IPS-15b (cell line): ENCODE measurements at regions not wholly inside any gene's neighbourhood (a gene's known extent, or its start where the extent isn't known, plus 50 kb on each side); places are given as distances from the start of the nearest gene placed in this dataset.

Experiments used
- H3K27me3 ChIP-seq: one replicate; pipeline ENCODE4 v1.6.1; 2013; ENCODE audit warnings: low read length; ENCODE audit not compliant: control insufficient read depth, insufficient read depth
- H3K36me3 ChIP-seq: one replicate; pipeline ENCODE4 v1.6.1; 2013; ENCODE audit warnings: low read length; ENCODE audit not compliant: control insufficient read depth, insufficient read depth
- H3K4me1 ChIP-seq: one replicate; pipeline ENCODE4 v1.6.1; 2013; ENCODE audit warnings: mild to moderate bottlenecking, low read length; ENCODE audit not compliant: control insufficient read depth, insufficient read depth
- H3K4me3 ChIP-seq: one replicate; pipeline ENCODE4 v1.5.1; 2013; ENCODE audit warnings: low read depth, low read length
- H3K9ac ChIP-seq: one replicate; pipeline ENCODE4 v1.6.1; 2013; ENCODE audit warnings: low read depth, mild to moderate bottlenecking, low read length
- H3K9me3 ChIP-seq: one replicate; pipeline ENCODE4 v1.6.1; 2013; ENCODE audit warnings: mild to moderate bottlenecking, low read length; ENCODE audit not compliant: control insufficient read depth, insufficient read depth

DNA sequence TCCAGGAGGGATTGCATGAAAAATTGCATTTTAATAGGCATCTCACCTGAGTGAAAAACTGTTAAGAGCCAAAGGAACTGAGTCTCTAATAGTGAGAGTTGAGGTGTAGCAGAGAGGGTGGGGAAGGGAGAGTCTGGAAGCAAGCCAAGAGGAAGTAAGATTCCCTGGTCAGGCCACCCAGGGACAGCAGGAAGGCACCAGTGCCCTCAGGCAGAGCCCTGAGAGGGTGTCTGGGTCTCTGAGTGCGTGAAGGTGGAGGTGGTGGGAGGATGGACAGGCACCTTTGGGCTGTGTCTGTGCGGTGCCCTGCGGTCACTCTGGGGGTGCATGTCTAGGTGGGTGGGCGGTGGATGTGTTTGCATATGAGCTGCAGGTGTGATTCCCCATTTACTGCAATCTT is 300.4 kb upstream of the ROPN1 start:
- no peak overlapping the region for H3K4me3 ChIP-seq
- H3K4me1 ChIP-seq, result no peaks in the 10 kb centered on the region
- H3K27me3 ChIP-seq, result no peaks in the 10 kb centered on the region
- no peaks in the 10 kb centered on the region for H3K36me3 ChIP-seq
- H3K9me3 ChIP-seq, result no peaks in the 10 kb centered on the region
- H3K9ac ChIP-seq, result no peak overlapping the region

DNA sequence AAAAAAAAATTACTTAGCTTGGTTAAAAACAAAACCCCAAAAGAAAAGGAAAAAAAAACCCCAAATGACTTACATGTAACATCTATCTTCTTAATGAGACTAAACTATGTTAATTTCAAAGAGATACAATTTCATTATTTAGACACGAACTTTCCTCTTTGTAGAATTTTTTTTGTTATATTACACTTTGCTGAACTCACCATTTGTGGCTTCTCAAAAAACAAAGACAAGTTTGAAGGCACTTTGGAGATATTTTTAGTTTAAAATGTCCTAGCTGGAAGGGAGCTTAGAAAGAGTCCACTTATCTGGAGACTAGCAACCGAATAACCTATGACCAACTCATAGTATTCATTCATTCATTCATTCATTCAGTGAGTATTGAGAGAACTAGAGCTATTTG is 301.7 kb upstream of the ROPN1 start:
- Histone ChIP-seq H3K9ac (no peak overlapping the region), H3K36me3 (no peaks in the 10 kb centered on the region), H3K27me3 (no peaks in the 10 kb centered on the region), H3K9me3 (no peaks in the 10 kb centered on the region), H3K4me3 (no peak overlapping the region), H3K4me1 (no peaks in the 10 kb centered on the region)

DNA sequence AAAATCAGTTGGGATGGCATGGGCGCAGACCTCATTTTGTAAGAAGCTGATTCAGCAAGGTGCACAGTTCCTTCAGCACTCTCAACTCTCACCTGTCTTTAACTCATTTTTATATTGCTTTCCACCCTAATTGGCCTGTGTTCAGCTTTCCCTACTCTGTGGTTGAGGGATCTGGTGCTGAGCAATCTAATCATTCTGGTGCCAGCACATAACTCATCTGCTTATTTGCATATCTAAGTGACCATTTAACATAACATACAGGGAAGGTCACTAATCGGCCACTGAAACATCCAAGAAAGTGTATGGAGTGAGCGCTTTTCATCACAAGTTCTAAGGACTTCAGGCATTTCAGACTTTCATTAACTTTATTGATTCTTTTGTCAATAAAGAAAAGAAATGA is 303.4 kb upstream of the ROPN1 start:
- no peaks in the 10 kb centered on the region for H3K27me3 ChIP-seq
- H3K4me1 ChIP-seq, result no peaks in the 10 kb centered on the region
- no peaks in the 10 kb centered on the region for H3K9me3 ChIP-seq
- H3K9ac ChIP-seq, result no peak overlapping the region
- no peak overlapping the region for H3K4me3 ChIP-seq
- no peaks in the 10 kb centered on the region for H3K36me3 ChIP-seq

DNA sequence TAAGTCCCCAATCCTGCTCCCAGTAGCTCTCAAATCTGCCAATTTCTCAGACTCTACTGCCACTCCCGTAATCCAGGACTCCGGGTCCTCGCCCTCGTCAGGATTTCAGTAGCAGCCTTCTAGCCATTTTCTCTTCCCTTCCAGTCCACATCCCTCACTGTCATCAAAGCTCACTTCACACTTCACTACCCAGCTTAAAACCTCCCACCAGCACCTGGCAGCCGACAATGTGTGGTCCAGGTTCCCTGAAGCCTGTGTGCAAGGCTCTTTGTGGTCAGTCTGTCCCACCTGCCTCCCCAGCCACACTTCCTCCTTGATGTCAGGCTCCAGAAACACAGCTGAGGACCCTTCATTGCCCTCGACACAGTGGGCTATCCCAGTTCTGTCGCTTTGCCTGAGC is 304.5 kb upstream of the ROPN1 start:
- Histone ChIP-seq H3K27me3 (no peaks in the 10 kb centered on the region), H3K36me3 (no peaks in the 10 kb centered on the region), H3K9ac (no peak overlapping the region), H3K9me3 (no peaks in the 10 kb centered on the region), H3K4me3 (no peak overlapping the region), H3K4me1 (no peaks in the 10 kb centered on the region)

DNA sequence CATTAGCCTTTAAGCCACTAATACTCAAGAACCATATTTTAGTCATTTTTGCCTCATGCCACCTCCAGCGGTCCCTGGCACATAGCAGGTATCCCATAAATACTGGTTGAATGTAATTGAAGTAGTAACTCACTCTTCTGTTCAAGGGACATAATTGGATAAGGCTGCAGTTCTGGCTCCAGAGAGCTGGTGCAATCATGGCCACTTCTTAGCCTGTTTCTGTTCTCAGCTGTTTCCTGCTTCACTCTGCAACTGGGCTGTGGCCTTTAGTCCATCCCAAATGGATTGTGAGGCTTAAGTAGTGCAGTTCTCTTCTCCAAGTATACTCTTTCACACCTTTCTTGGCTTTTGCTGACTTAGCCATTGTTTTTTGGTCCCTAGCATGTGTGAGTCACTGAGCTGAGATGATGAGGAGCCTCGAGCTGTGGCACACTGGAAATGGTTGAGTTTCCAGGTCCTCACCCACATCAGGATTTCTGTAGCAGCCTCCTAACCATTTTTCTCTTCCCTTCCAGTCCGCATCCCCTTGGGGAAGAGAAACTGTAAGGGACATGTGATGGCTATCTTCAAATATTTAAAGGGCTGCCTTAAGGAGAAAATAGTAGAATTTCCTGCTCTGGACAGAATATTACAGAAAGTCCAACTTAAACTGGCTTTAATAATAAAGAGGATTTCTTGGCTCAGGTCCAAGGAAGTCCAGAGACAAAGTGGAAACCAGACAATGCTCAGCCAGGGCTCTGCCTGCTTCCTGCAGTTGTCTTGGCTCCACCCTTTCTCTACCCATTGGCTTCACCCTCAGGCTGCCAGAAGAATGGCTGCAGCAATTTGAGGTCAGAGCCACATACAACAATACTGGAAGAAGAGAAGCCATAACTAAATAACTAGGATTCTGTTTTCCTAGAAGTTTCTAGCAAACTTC is 305.4 kb upstream of the ROPN1 start:
- Histone ChIP-seq H3K9ac (no peak overlapping the region), H3K27me3 (no peaks in the 10 kb centered on the region), H3K9me3 (no peaks in the 10 kb centered on the region), H3K4me1 (no peaks in the 10 kb centered on the region), H3K4me3 (no peak overlapping the region), H3K36me3 (no peaks in the 10 kb centered on the region)

DNA sequence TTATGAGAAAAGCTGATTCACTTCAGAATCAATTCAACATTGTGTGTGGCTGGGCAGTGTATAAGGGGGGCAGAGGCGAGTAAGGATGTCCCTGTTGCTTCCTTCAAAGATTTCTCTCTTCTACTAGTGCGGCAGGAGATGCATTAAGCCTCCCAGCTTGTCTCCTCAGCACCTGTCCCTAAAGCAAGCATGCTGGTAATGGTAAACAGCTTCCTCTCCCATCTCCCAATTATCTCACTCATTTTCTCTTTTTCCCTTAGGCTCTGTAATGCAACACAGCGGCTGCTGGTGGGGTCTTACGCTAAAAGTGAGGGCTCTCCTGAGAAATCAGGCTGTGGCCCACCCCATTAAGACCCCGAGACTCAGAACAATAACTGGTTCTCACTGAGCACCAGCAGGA is 306.4 kb upstream of the ROPN1 start:
- no peak overlapping the region for H3K9ac ChIP-seq
- no peaks in the 10 kb centered on the region for H3K36me3 ChIP-seq
- H3K9me3 ChIP-seq, result no peaks in the 10 kb centered on the region
- no peaks in the 10 kb centered on the region for H3K27me3 ChIP-seq
- H3K4me1 ChIP-seq, result no peaks in the 10 kb centered on the region
- no peak overlapping the region for H3K4me3 ChIP-seq

DNA sequence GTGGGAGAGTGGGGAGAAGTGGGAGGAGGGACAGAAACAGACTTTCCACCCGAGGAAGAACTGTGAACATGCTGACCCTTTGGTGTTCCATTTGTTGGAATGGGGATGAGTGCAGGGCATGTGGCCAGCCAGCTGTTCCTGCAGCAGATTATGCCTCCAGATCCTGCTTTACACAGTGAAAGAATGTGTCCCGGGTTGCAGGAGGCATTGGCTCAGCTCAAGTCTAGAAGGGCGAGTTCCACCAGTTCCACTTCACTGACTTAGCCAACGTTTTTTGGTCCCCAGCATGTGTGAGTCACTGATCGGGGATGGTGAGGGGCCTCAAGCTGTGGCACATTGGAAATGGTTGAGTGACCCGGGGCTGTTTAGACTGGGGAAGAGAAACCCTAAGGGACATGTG is 307.0 kb upstream of the ROPN1 start:
- no peaks in the 10 kb centered on the region for H3K4me1 ChIP-seq

DNA sequence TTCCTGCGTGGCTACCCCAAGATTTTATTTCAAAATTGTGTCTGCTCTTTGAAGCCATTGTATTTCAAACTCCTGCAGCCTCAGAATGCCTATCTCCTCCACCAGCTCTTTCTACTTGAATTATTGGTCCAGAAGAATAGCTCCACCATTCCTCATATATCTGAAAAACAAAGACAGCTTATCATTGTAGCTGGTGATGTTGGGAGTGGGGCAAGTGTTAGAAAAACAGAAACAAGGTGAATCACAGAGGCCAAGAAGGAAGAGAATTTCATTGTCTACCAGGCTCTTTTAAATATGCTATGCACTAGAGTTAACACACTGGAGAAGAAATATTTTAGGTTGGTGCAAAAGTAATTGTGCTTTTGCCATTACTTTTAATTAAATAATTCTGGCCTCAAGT is 307.9 kb upstream of the ROPN1 start:
- Histone ChIP-seq H3K9me3 (no peaks in the 10 kb centered on the region), H3K4me1 (no peaks in the 10 kb centered on the region), H3K4me3 (no peak overlapping the region), H3K27me3 (no peaks in the 10 kb centered on the region), H3K9ac (no peak overlapping the region), H3K36me3 (no peaks in the 10 kb centered on the region)

More for the DNA sequence above, 307.0 kb upstream of the ROPN1 start:
- H3K4me3 ChIP-seq, result no peak overlapping the region
- no peak overlapping the region for H3K9ac ChIP-seq
- no peaks in the 10 kb centered on the region for H3K36me3 ChIP-seq
- H3K27me3 ChIP-seq, result no peaks in the 10 kb centered on the region
- no peaks in the 10 kb centered on the region for H3K9me3 ChIP-seq

DNA sequence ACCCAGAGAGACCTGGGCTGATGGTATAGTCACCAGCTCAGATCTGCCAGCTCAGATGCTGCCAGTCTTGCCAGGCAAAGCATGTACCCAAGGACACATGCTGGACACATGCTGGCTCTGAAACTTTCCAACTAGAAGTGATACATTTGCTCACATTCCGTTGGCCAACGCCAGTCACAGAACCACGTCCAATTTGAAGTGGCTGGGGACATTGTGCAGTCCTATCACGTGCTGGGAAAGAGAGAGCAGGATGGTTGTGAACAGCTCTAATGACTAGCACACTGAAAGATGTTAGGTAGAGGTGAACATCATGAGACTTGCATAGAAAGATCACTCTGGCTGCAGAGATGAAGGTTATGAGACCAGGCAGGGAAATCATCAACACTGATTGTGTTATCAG is 308.5 kb upstream of the ROPN1 start:
- Histone ChIP-seq H3K4me3 (no peak overlapping the region), H3K36me3 (no peaks in the 10 kb centered on the region), H3K9ac (no peak overlapping the region), H3K27me3 (no peaks in the 10 kb centered on the region), H3K4me1 (no peaks in the 10 kb centered on the region), H3K9me3 (no peaks in the 10 kb centered on the region)

DNA sequence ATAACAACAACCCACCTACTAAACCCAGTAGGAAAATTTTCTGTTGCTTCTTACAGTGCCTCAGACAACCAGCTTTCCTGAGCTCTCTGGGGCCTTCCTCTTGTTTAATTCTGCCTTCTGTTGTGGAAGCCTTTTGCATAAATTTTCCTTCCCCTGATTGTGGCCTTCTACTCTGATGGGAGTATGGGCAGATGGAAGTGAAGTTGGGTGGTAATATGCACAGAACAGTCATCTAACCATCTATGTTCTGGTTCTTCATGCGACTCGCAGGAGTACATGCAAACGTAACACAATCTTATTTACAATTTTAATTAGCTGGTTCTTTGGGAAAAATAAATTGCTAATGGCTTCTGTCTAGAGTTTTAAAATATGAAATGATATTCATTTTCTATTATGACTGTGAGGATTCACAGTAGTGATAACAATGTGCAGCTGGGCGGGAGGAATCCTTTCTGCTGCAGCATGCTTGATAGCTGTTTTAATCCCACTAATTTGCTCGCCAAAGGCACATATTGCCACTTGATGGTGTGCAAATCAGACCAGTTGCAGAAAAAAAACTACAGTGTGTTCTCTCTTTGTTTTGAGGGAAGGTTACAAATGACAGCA is 311.5 kb upstream of the ROPN1 start:
- no peak overlapping the region for H3K9ac ChIP-seq
- H3K36me3 ChIP-seq, result no peaks in the 10 kb centered on the region
- no peaks in the 10 kb centered on the region for H3K27me3 ChIP-seq
- no peak overlapping the region for H3K4me3 ChIP-seq
- H3K4me1 ChIP-seq, result no peaks in the 10 kb centered on the region
- H3K9me3 ChIP-seq, result no peaks in the 10 kb centered on the region

DNA sequence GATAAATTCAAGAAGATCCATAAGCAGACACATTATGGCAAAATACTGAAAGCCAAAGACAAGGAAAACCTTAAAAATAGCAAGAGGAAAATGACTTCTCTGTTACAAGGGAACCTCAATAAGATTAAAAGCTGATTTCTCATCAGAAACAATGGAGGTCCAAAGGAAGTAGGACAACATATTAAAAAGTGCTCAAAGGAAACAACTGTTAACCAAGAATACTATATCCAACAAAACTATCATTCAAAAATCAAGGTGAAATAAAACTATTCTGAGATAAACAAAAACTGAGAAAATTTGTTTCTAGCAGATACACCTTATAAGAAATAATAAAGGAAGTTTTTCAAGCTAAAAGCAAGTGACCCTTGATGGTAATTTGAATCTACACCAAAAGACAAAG is 314.7 kb upstream of the ROPN1 start:
- Histone ChIP-seq H3K27me3 (no peaks in the 10 kb centered on the region), H3K4me3 (no peak overlapping the region), H3K9me3 (no peaks in the 10 kb centered on the region), H3K36me3 (no peaks in the 10 kb centered on the region), H3K9ac (no peak overlapping the region), H3K4me1 (no peaks in the 10 kb centered on the region)

DNA sequence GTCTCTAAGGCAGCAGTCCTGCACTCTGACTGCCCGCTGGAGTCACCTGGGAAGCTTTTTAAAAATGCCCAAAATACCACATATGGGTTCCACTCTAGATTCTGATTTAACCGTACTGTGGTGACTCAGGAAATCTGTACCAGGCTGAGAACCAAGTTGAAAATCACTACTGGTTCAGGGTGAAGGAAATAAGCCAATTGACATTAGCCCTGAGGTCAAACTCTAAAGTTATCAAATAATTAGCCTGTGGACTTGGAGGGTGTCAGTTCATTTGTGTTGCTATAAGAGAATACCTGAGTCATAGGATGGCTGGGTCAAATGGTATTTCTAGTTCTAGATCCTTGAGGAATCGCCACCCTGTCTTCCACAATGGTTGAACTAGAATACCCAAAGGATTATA is 321.7 kb upstream of the ROPN1 start:
- H3K36me3 ChIP-seq, result no peaks in the 10 kb centered on the region
- H3K4me3 ChIP-seq, result no peak overlapping the region
- H3K4me1 ChIP-seq, result no peaks in the 10 kb centered on the region
- H3K27me3 ChIP-seq, result no peaks in the 10 kb centered on the region
- H3K9me3 ChIP-seq, result no peaks in the 10 kb centered on the region
- no peak overlapping the region for H3K9ac ChIP-seq
